ENCODE measurements at regions not wholly inside any gene's neighbourhood (a gene's known extent, or its start where the extent isn't known, plus 50 kb on each side); places are given as distances from the start of the nearest gene placed in this dataset.

GRCh38 chr10:4771554-4772201, 54.3 kb upstream of the AKR1E2 start:
- TF ChIP-seq USF1 (IDR thresholded peaks at IDR 0.05) (no peak), EP300 (IDR thresholded peaks at IDR 0.05; ENCODE audit: borderline replicate concordance) (peak; percentile 42; the same call in 1 of the 2 replicates), TCF12 (IDR thresholded peaks at IDR 0.05; ENCODE audit: low read depth) (no peak), TEAD4 (IDR thresholded peaks at IDR 0.05) (no peak), CREB1 (IDR thresholded peaks at IDR 0.05; ENCODE audit: low read depth) (no peak), RAD21 (IDR thresholded peaks at IDR 0.05; ENCODE audit: low read depth) (no peak), REST (IDR thresholded peaks at IDR 0.05; ENCODE audit: low read depth) (no peak), EGR1 (IDR thresholded peaks at IDR 0.05) (no peak), MAX (IDR thresholded peaks at IDR 0.05) (no peak)

Measured in Ishikawa (cell line).